ENCODE measurements at regions not wholly inside any gene's neighbourhood (a gene's known extent, or its start where the extent isn't known, plus 50 kb on each side); places are given as distances from the start of the nearest gene placed in this dataset.

- TF ChIP-seq EZH2 (IDR thresholded peaks at IDR 0.05) (no peak), POLR2AphosphoS5 (IDR thresholded peaks at IDR 0.05; ENCODE audit: borderline replicate concordance, low read depth, low read length) (no peak), FOXP2 (optimal IDR thresholded peaks at IDR 0.05; ENCODE audit: control extremely low read depth, extremely low read length, insufficient read depth) (no peak)
Observed at GRCh38 chr5:130687085-130687733, 477.8 kb downstream of the HINT1 start.
